IMR-90 (cell line): ENCODE measurements at regions not wholly inside any gene's neighbourhood (a gene's known extent, or its start where the extent isn't known, plus 50 kb on each side); places are given as distances from the start of the nearest gene placed in this dataset.

Experiments
- ATAC-seq: fragments of 200-7000 bp; cut with Tn5 transposase; 2 replicates; pipeline ENCODE4 v1.9.1; 2020; ENCODE audit warnings: low read depth, mild to moderate bottlenecking, moderate library complexity
- BruUV-seq: library from RNA; stranded (reverse); fragments of 400-500 nt; replicated peaks from 2 replicates; lab custom pipeline; 2021; lab: Mats Ljungman, UMichigan
- CTCF ChIA-PET: fragments of 300-600 bp; formaldehyde crosslinking; extraction: SDS; loops from one replicate; lab custom pipeline; 2021; ENCODE audit warnings: antibody characterized with exemption; lab: Yijun Ruan, JAX
- POLR2A ChIA-PET: fragments of 300-600 bp; sonication (Branson Sonifier 250); formaldehyde crosslinking; loops from one replicate; lab custom pipeline; 2022; ENCODE audit warnings: antibody characterized with exemption; ENCODE audit not compliant: unreplicated experiment; lab: Charles Lee
- DNase-seq: peaks from one replicate; pipeline ENCODE4 v3.0.0; 2013
- H2AFZ ChIP-seq: replicated peaks from 2 replicates; pipeline ENCODE3; 2013; ENCODE audit warnings: low read length, mild to moderate bottlenecking; ENCODE audit not compliant: poor library complexity
- H2AK5ac ChIP-seq: 2 replicates; pipeline ENCODE4 v1.6.1; 2013; ENCODE audit warnings: low read depth, low read length, inconsistent platforms
- H2AK9ac ChIP-seq: replicated peaks from 2 replicates; pipeline ENCODE3; 2013; ENCODE audit warnings: mild to moderate bottlenecking, low read depth, low read length, moderate library complexity; ENCODE audit not compliant: poor library complexity
- H2BK120ac ChIP-seq: 2 replicates; pipeline ENCODE4 v1.6.1; 2013; ENCODE audit warnings: low read depth, low read length, inconsistent platforms
- H2BK15ac ChIP-seq: 3 replicates; pipeline ENCODE4 v1.6.1; 2013; ENCODE audit warnings: low read depth, low read length, inconsistent platforms
- H2BK20ac ChIP-seq: 2 replicates; pipeline ENCODE4 v1.6.1; 2013; ENCODE audit warnings: low read depth, mild to moderate bottlenecking, inconsistent platforms, low read length, moderate library complexity
- H2BK5ac ChIP-seq: 2 replicates; pipeline ENCODE4 v1.6.1; 2013; ENCODE audit warnings: mild to moderate bottlenecking, low read depth, low read length, inconsistent platforms; ENCODE audit not compliant: poor library complexity, severe bottlenecking
- H3K14ac ChIP-seq: replicated peaks from 2 replicates; pipeline ENCODE4 v1.6.1; 2013; ENCODE audit warnings: low read depth, low read length, inconsistent platforms
- H3K18ac ChIP-seq: 2 replicates; pipeline ENCODE4 v1.6.1; 2013; ENCODE audit warnings: low read depth, low read length, control low read depth
- H3K23ac ChIP-seq: 2 replicates; pipeline ENCODE4 v1.6.1; 2013; ENCODE audit warnings: low read depth, low read length, inconsistent platforms
- H3K27ac ChIP-seq: 2 replicates; pipeline ENCODE4 v1.5.1; 2013; ENCODE audit warnings: mild to moderate bottlenecking, control low read depth, low read length; ENCODE audit not compliant: insufficient read depth
- H3K27me3 ChIP-seq: 2 replicates; pipeline ENCODE4 v1.6.1; 2013; ENCODE audit warnings: low read length; ENCODE audit not compliant: control insufficient read depth, insufficient read depth
- H3K36me3 ChIP-seq: 2 replicates; pipeline ENCODE4 v1.6.1; 2013; ENCODE audit warnings: low read length, mixed read lengths; ENCODE audit not compliant: control insufficient read depth, insufficient read depth
- H3K4ac ChIP-seq: 2 replicates; pipeline ENCODE4 v1.6.1; 2013; ENCODE audit warnings: low read depth, low read length, inconsistent platforms
- H3K4me1 ChIP-seq: 2 replicates; pipeline ENCODE4 v1.6.1; 2013; ENCODE audit warnings: low read length, mixed read lengths; ENCODE audit not compliant: control insufficient read depth, insufficient read depth
- H3K4me2 ChIP-seq: 2 replicates; pipeline ENCODE4 v1.6.1; 2013; ENCODE audit warnings: low read depth, mild to moderate bottlenecking, control low read depth, low read length, moderate library complexity
- H3K4me3 ChIP-seq: 2 replicates; pipeline ENCODE4 v1.5.1; 2013; ENCODE audit warnings: low read depth, mild to moderate bottlenecking, control low read depth, low read length, moderate library complexity; ENCODE audit not compliant: insufficient read depth
- H3K56ac ChIP-seq: 2 replicates; pipeline ENCODE4 v1.6.1; 2013; ENCODE audit warnings: low read length, inconsistent platforms; ENCODE audit not compliant: insufficient read depth; ENCODE audit errors: extremely low read depth
- H3K79me1 ChIP-seq, 2 experiments: 2 replicates each; pipeline ENCODE4 v1.6.1; 2013; ENCODE audit warnings: low read length in 2 of 2, inconsistent platforms in 1 of 2, low read depth in 1 of 2
- H3K9ac ChIP-seq: 2 replicates; pipeline ENCODE4 v1.6.1; 2013; ENCODE audit warnings: low read depth, low read length, control low read depth
- H3K9me1 ChIP-seq: 2 replicates; pipeline ENCODE4 v1.6.1; 2013; ENCODE audit warnings: low read length, inconsistent platforms; ENCODE audit not compliant: insufficient read depth
- H3K9me3 ChIP-seq: 2 replicates; pipeline ENCODE4 v1.6.1; 2013; ENCODE audit warnings: low read length; ENCODE audit not compliant: control insufficient read depth, insufficient read depth
- H4K20me1 ChIP-seq: 2 replicates; pipeline ENCODE4 v1.6.1; 2013; ENCODE audit warnings: low read length, inconsistent platforms; ENCODE audit not compliant: insufficient read depth
- H4K5ac ChIP-seq: 2 replicates; pipeline ENCODE4 v1.6.1; 2013; ENCODE audit warnings: mild to moderate bottlenecking, low read depth, low read length, control low read depth
- H4K8ac ChIP-seq, 2 experiments: 2 replicates each; pipeline ENCODE4 v1.6.1; 2013; ENCODE audit warnings: low read depth in 2 of 2, low read length in 2 of 2, control low read depth in 1 of 2, inconsistent platforms in 1 of 2
- H4K91ac ChIP-seq: 2 replicates; pipeline ENCODE4 v1.6.1; 2013; ENCODE audit warnings: low read depth, low read length, inconsistent platforms; ENCODE audit not compliant: insufficient read depth
- BHLHE40 ChIP-seq: fragments of 150-350 bp; IDR thresholded peaks from 2 replicates; pipeline ENCODE4 v1.6.1; 2016; ENCODE audit warnings: mild to moderate bottlenecking, low read depth, low read length
- CEBPB ChIP-seq: IDR thresholded peaks from 2 replicates; pipeline ENCODE4 v1.6.1; 2012; ENCODE audit warnings: low read depth, low read length, improper control_type of control experiment
- CHD1 ChIP-seq: IDR thresholded peaks from 2 replicates; pipeline ENCODE4 v1.6.1; 2012; ENCODE audit warnings: low read depth, low read length, improper control_type of control experiment
- FOS ChIP-seq: fragments of 150-350 bp; IDR thresholded peaks from 2 replicates; pipeline ENCODE4 v1.6.1; 2016; ENCODE audit warnings: low read depth, low read length
- MAFK ChIP-seq: IDR thresholded peaks from 2 replicates; pipeline ENCODE4 v1.6.1; 2012; ENCODE audit warnings: low read depth, low read length, improper control_type of control experiment
- MAZ ChIP-seq: IDR thresholded peaks from 2 replicates; pipeline ENCODE4 v1.6.1; 2012; ENCODE audit warnings: low read depth, mild to moderate bottlenecking, low read length, improper control_type of control experiment, moderate library complexity, borderline replicate concordance
- MXI1 ChIP-seq: IDR thresholded peaks from 2 replicates; pipeline ENCODE4 v1.6.1; 2012; ENCODE audit warnings: low read depth, mild to moderate bottlenecking, low read length, moderate library complexity, borderline replicate concordance
- NFE2L2 ChIP-seq: fragments of 150-350 bp; IDR thresholded peaks from 2 replicates; pipeline ENCODE4 v1.6.1; 2016; ENCODE audit warnings: low read depth, mild to moderate bottlenecking, low read length
- POLR2A ChIP-seq: IDR thresholded peaks from 2 replicates; pipeline ENCODE4 v1.6.1; 2012; ENCODE audit warnings: mild to moderate bottlenecking, low read depth, low read length
- RAD21 ChIP-seq: IDR thresholded peaks from 2 replicates; pipeline ENCODE4 v1.6.1; 2012; ENCODE audit warnings: low read length, improper control_type of control experiment
- RCOR1 ChIP-seq: IDR thresholded peaks from 2 replicates; pipeline ENCODE4 v1.6.1; 2012; ENCODE audit warnings: mild to moderate bottlenecking, low read length, improper control_type of control experiment; ENCODE audit not compliant: insufficient replicate concordance
- RFX5 ChIP-seq: IDR thresholded peaks from 2 replicates; pipeline ENCODE4 v1.8.0; 2012; ENCODE audit warnings: low read depth, mild to moderate bottlenecking, low read length, moderate library complexity
- SMC3 ChIP-seq: fragments of 150-350 bp; IDR thresholded peaks from 2 replicates; pipeline ENCODE4 v1.6.1; 2016; ENCODE audit warnings: low read depth, mild to moderate bottlenecking, antibody characterized with exemption, low read length, moderate library complexity
- WGBS, 2 experiments: methylation state at CpG; one replicate each; pipeline versions ENCODE4 v1.1.5 to v1.1.7; 2013; ENCODE audit warnings: missing lambda C conversion rate in 2 of 2; ENCODE audit not compliant: insufficient read length in 1 of 2; ENCODE audit errors: extremely low coverage in 2 of 2; 5-methylcytosine and 5-hydroxymethylcytosine counted together
- dilution Hi-C: fragments of 300-500 bp; cut with HindIII; formaldehyde crosslinking; loops from one replicate; pipeline ENCODE4 v1.14.3; 2018; ENCODE audit warnings: low sequenced_read_pairs; ENCODE audit not compliant: unreplicated experiment
- in situ Hi-C: fragments of 300-500 bp; cut with MboI; formaldehyde crosslinking; loops from 3 replicates; pipeline ENCODE4 v1.14.3; 2019; ENCODE audit warnings: low sequenced_read_pairs, inconsistent platforms, mixed read lengths
- intact Hi-C: fragments of 100-400 bp; cut with micrococcal nuclease; formaldehyde crosslinking; loops from 2 replicates; pipeline ENCODE4 v1.10.0; 2022
- TF ChIP-seq, protein P1 (sequence below): fragments of 150-350 bp; IDR thresholded peaks from 2 replicates; pipeline ENCODE4 v1.6.1; 2016; ENCODE audit warnings: low read depth, mild to moderate bottlenecking, low read length, moderate library complexity, borderline replicate concordance
- TF ChIP-seq, protein P2 (sequence below): conservative IDR thresholded peaks from 2 replicates; pipeline ENCODE4 v1.5.1; 2012; ENCODE audit warnings: mild to moderate bottlenecking, low read depth, low read length, improper control_type of control experiment
- TF ChIP-seq, protein P3 (sequence below): fragments of 150-350 bp; IDR thresholded peaks from 2 replicates; pipeline ENCODE4 v1.6.1; 2017; ENCODE audit warnings: mild to moderate bottlenecking, antibody characterized with exemption, low read length, low read depth

DNA sequence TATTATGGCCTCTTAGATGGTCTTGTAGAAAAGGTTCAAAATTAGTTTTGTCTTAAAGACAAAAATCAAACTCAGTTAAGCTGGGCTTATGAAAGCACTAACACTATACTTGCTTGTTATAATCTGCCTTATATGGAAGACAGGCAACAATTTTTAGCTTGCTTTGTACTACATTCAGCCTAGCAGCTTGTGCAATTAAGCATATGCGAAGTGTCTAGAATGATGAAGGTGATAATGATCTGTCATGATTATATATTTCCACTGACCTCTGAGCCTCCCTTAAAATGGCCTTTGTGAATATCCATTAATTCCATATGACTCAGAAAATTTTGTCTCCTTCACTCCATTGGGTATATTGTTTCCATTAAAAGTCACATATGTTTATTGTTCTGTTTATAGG, 834.9 kb downstream of the OLFM4 start:
- DNase-seq (no peak), ATAC-seq (no peak)
- WGBS, 2 experiments = no CpG with 5 or more reads among the region's 1 CpG

More for the DNA sequence above, 834.9 kb downstream of the OLFM4 start:
- Histone ChIP-seq H2AFZ (no peak overlapping the region), H3K4ac (no peak overlapping the region), H3K4me2 (no peak overlapping the region), H2BK15ac (no peak overlapping the region), H3K4me3 (no peak overlapping the region), H2BK120ac (no peak overlapping the region), H4K91ac (no peak overlapping the region), H3K79me1 (no peaks in the 10 kb centered on the region), H3K14ac (no peak overlapping the region), H3K27ac (no peak overlapping the region), H3K23ac (no peak overlapping the region), H3K9ac (no peak overlapping the region), H4K20me1 (no peaks in the 10 kb centered on the region), H4K5ac (no peak overlapping the region), H3K9me3 (0 out of 2 replicates have a peak, but pooled peaks cover 2% of the 10 kb centered on the region), H2AK5ac (no peak overlapping the region), H3K4me1 (no peaks in the 10 kb centered on the region), H2BK20ac (no peak overlapping the region), H3K18ac (no peak overlapping the region), H3K36me3 (no peaks in the 10 kb centered on the region), H2BK5ac (no peak overlapping the region), H4K8ac (no peak overlapping the region), H3K9me1 (no peaks in the 10 kb centered on the region), H3K56ac (no peak overlapping the region), H2AK9ac (no peak overlapping the region), H3K27me3 (no peaks in the 10 kb centered on the region)
- ChIA-PET POLR2A (no interaction called here), CTCF (no interaction called here)
- BruUV-seq = no TSS peak
- in situ Hi-C loops (no loop called here), intact Hi-C loops (no loop called here), dilution Hi-C loops (no loop called here)
- no peak for TF ChIP-seq MAFK
- no peak for TF ChIP-seq CEBPB
- TF ChIP-seq MAZ = no peak
- no peak for TF ChIP-seq CHD1
- no peak for TF ChIP-seq RFX5
- no peak for TF ChIP-seq NFE2L2
- no peak for TF ChIP-seq RAD21
- TF ChIP-seq, protein P1, sequence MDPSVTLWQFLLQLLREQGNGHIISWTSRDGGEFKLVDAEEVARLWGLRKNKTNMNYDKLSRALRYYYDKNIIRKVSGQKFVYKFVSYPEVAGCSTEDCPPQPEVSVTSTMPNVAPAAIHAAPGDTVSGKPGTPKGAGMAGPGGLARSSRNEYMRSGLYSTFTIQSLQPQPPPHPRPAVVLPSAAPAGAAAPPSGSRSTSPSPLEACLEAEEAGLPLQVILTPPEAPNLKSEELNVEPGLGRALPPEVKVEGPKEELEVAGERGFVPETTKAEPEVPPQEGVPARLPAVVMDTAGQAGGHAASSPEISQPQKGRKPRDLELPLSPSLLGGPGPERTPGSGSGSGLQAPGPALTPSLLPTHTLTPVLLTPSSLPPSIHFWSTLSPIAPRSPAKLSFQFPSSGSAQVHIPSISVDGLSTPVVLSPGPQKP = no peak
- TF ChIP-seq, protein P2, sequence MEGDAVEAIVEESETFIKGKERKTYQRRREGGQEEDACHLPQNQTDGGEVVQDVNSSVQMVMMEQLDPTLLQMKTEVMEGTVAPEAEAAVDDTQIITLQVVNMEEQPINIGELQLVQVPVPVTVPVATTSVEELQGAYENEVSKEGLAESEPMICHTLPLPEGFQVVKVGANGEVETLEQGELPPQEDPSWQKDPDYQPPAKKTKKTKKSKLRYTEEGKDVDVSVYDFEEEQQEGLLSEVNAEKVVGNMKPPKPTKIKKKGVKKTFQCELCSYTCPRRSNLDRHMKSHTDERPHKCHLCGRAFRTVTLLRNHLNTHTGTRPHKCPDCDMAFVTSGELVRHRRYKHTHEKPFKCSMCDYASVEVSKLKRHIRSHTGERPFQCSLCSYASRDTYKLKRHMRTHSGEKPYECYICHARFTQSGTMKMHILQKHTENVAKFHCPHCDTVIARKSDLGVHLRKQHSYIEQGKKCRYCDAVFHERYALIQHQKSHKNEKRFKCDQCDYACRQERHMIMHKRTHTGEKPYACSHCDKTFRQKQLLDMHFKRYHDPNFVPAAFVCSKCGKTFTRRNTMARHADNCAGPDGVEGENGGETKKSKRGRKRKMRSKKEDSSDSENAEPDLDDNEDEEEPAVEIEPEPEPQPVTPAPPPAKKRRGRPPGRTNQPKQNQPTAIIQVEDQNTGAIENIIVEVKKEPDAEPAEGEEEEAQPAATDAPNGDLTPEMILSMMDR = no peak
- no peak for TF ChIP-seq BHLHE40
- TF ChIP-seq POLR2A = no peak
- TF ChIP-seq RCOR1 = no peak
- no peak for TF ChIP-seq MXI1
- TF ChIP-seq, protein P3, sequence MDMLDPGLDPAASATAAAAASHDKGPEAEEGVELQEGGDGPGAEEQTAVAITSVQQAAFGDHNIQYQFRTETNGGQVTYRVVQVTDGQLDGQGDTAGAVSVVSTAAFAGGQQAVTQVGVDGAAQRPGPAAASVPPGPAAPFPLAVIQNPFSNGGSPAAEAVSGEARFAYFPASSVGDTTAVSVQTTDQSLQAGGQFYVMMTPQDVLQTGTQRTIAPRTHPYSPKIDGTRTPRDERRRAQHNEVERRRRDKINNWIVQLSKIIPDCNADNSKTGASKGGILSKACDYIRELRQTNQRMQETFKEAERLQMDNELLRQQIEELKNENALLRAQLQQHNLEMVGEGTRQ = no peak
- no peak for TF ChIP-seq SMC3
- no peak for TF ChIP-seq FOS
